ENCODE measurements at regions not wholly inside any gene's neighbourhood (a gene's known extent, or its start where the extent isn't known, plus 50 kb on each side); places are given as distances from the start of the nearest gene placed in this dataset.

DNA sequence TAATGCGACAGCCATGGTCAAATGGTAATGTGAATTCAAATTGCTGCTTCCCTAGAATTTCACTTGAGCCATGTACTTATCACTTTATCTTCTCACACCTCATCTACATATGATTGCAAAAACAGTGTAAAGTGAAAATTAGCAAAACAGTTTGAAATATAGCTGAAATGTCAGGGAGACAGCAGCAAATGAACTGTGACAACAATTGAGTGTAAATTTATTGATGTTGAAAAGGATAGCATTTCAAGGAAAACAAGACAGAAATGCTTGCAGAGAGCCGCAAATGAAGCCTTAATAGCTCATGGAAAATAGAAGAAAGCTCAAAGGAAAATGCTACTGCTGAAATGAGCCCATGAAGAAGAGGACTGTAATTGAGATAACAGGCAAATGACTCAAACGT is 516.2 kb upstream of the POT1 start:
- 72 to 89% (median 80%) methylated on average over 3 of the region's 3 CpGs for WGBS, 5 donors
- no peak overlapping the region for H3K4me3 ChIP-seq
- TF ChIP-seq, protein P1, sequence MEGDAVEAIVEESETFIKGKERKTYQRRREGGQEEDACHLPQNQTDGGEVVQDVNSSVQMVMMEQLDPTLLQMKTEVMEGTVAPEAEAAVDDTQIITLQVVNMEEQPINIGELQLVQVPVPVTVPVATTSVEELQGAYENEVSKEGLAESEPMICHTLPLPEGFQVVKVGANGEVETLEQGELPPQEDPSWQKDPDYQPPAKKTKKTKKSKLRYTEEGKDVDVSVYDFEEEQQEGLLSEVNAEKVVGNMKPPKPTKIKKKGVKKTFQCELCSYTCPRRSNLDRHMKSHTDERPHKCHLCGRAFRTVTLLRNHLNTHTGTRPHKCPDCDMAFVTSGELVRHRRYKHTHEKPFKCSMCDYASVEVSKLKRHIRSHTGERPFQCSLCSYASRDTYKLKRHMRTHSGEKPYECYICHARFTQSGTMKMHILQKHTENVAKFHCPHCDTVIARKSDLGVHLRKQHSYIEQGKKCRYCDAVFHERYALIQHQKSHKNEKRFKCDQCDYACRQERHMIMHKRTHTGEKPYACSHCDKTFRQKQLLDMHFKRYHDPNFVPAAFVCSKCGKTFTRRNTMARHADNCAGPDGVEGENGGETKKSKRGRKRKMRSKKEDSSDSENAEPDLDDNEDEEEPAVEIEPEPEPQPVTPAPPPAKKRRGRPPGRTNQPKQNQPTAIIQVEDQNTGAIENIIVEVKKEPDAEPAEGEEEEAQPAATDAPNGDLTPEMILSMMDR (IDR thresholded peaks at IDR 0.05 in 8 of 11, conservative IDR thresholded peaks at IDR 0.05 in 3 of 11) = no peak
- TF ChIP-seq POLR2A (IDR thresholded peaks at IDR 0.05) = no peak
- TF ChIP-seq POLR2AphosphoS5 (IDR thresholded peaks at IDR 0.05) = no peak
- intact Hi-C loops (cut with DNase I; ENCODE audit: low total_unique reads) = no loop called here
- H3K9me3 ChIP-seq = no peaks in the 10 kb centered on the region
- H3K27ac ChIP-seq = no peak overlapping the region
- H3K27me3 ChIP-seq (replicated peaks in 1 of 7) = no peaks in the 10 kb centered on the region
- H3K36me3 ChIP-seq = no peaks in the 10 kb centered on the region
- DNase-seq = no peak
- no peaks in the 10 kb centered on the region for H3K4me1 ChIP-seq

DNA sequence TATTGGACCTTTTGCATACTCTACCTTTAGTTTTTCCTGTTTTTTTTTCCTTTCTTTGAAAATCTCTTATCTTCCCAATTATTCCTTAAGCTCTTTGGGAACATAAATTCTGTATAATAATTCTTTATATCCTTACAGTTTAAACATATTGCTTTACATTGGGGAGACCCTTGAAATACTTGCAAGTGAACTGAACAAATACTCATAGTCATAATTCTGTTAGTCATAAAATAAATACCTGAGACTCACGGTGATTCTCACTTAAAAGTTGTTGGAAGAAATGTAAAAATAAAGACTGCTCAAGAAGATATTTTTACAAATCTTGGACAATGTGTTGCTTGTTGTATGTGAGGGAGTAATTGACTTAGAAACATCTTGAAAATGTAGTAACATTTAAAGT is 515.2 kb upstream of the POT1 start:
- H3K4me3 ChIP-seq = no peak overlapping the region
- no peak overlapping the region for H3K27ac ChIP-seq
- intact Hi-C loops (cut with DNase I; ENCODE audit: low total_unique reads) = no loop called here
- H3K4me1 ChIP-seq = no peaks in the 10 kb centered on the region
- no peak for TF ChIP-seq POLR2AphosphoS5 (IDR thresholded peaks at IDR 0.05)
- no peak for TF ChIP-seq POLR2A (IDR thresholded peaks at IDR 0.05)
- TF ChIP-seq, protein P1 (IDR thresholded peaks at IDR 0.05 in 8 of 11, conservative IDR thresholded peaks at IDR 0.05 in 3 of 11) = no peak
- DNase-seq = no peak
- 76 to 90% (median 81%) methylated on average over 1 of the region's 1 CpG for WGBS, 5 donors
- no peaks in the 10 kb centered on the region for H3K36me3 ChIP-seq
- H3K9me3 ChIP-seq = peaks cover 0 to 7% (median 0%) of the 10 kb centered on the region in 8 donors
- H3K27me3 ChIP-seq (replicated peaks in 1 of 7) = no peaks in the 10 kb centered on the region

DNA sequence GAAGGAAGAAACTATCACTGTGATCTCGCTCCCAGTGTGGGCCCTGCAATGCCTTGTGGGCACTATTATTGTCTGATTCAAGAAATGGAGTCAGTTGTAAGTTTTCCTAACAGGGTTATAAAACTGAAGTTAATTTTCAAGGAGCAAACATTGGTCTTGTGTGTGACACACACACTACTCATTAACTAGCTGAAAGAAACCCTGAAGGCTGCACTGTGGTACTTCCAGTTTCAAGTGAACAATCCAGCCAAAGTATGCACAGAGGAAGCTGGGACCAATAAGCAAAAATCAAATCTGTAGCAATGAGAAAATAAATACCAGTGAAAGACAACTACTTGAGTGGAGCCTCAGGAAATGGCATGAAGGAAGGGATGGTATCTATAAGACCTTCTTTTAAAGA is 506.6 kb upstream of the POT1 start:
- DNase-seq = no peak
- Histone ChIP-seq H3K36me3 (no peaks in the 10 kb centered on the region), H3K27me3 (replicated peaks in 1 of 7) (no peaks in the 10 kb centered on the region), H3K4me1 (no peaks in the 10 kb centered on the region), H3K27ac (no peak overlapping the region), H3K4me3 (no peak overlapping the region), H3K9me3 (peaks cover 0 to 7% (median 0%) of the 10 kb centered on the region in 8 donors)
- intact Hi-C loops (cut with DNase I; ENCODE audit: low total_unique reads) = no loop called here
- TF ChIP-seq POLR2A (IDR thresholded peaks at IDR 0.05) (no peak), POLR2AphosphoS5 (IDR thresholded peaks at IDR 0.05) (no peak)
- TF ChIP-seq, protein P1 (IDR thresholded peaks at IDR 0.05 in 8 of 11, conservative IDR thresholded peaks at IDR 0.05 in 3 of 11) = no peak
- WGBS, 5 donors = 74 to 100% (median 85%) methylated on average over 1 of the region's 1 CpG

DNA sequence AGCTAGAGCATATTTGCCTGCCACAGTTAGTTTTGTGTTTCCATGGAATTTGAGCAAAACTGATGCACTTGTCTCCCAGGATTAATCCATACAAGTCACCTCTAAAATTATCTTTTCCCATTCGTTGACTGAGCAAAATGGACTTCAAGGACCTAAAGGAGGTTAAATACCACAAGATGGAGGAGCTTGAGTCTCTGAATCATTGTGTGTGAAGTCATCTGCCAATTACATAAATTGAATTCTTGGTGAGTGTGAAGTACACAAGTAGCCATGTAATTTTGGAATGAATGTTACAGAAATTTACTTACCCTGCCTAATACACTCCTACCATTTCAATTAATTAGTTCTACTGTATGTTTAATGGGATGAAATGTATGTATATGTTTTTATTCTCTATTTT is 501.7 kb upstream of the POT1 start:
- Histone ChIP-seq H3K4me1 (no peaks in the 10 kb centered on the region), H3K4me3 (no peak overlapping the region), H3K9me3 (no peaks in the 10 kb centered on the region), H3K36me3 (no peaks in the 10 kb centered on the region), H3K27me3 (replicated peaks in 1 of 7) (no peaks in the 10 kb centered on the region), H3K27ac (no peak overlapping the region)
- intact Hi-C loops (cut with DNase I; ENCODE audit: low total_unique reads) = no loop called here
- DNase-seq = no peak
- WGBS, 5 donors = 65 to 85% (median 67%) methylated on average over 1 of the region's 1 CpG
- no peak for TF ChIP-seq POLR2A (IDR thresholded peaks at IDR 0.05)

DNA sequence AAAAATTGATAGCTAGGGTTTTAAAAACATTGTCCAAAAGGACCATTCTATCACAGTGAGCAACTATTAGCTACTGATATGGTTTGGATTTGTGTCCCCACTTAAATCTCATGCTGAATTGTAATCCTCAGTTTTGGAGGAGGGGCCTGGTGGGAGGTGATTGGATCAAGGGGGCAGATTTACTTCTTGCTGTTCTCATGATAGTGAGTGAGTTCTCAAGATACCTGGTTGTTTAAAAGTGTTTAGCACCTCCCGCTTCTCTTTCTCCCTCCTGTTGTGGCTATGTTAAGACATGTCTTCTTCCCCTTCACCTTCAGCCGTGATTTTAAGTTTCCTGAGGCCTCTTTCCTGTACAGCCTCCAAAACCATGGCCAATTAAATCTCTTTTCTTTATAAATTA is 500.4 kb upstream of the POT1 start:
- Histone ChIP-seq H3K27ac (no peak overlapping the region), H3K4me1 (no peaks in the 10 kb centered on the region), H3K9me3 (no peaks in the 10 kb centered on the region), H3K36me3 (no peaks in the 10 kb centered on the region), H3K4me3 (no peak overlapping the region), H3K27me3 (replicated peaks in 1 of 7) (no peaks in the 10 kb centered on the region)
- DNase-seq = no peak
- intact Hi-C loops (cut with DNase I; ENCODE audit: low total_unique reads) = no loop called here
- 76 to 95% (median 89%) methylated on average over 2 of the region's 2 CpGs for WGBS, 5 donors
- TF ChIP-seq POLR2A (IDR thresholded peaks at IDR 0.05) (no peak), POLR2AphosphoS5 (IDR thresholded peaks at IDR 0.05) (no peak)
- TF ChIP-seq, protein P1 (IDR thresholded peaks at IDR 0.05 in 8 of 11, conservative IDR thresholded peaks at IDR 0.05 in 3 of 11) = no peak

Measured in spleen (tissue), 11 donors.